UCSD-AML1 (cell line): ENCODE measurements at regions not wholly inside any gene's neighbourhood (a gene's known extent, or its start where the extent isn't known, plus 50 kb on each side); places are given as distances from the start of the nearest gene placed in this dataset.

ENCODE experiments used
- DNase-seq: peaks from one replicate; lab custom pipeline; 2025; ENCODE audit not compliant: unreplicated experiment; lab: John Stamatoyannopoulos, UW

DNA sequence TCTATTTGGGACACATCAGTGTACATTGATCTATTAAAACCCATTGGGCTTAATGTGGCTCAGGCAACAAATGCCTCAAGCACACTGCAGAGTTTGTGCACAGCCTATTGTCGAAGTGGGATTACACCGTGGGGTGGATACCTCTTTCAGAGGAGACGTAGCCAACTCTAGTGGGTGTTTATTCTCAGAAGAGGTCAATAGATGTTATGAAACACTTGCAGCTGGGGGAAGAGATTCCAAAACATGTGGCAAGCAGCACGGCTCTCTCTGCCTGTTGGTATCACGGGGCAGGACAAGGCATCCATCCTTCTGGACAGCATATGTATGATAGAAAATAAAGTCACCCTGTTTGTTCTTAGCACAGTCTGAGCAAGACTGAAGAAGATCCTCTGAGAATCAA lies 121.4 kb upstream of the COPS8 start:
- DNase-seq = no peak

DNA sequence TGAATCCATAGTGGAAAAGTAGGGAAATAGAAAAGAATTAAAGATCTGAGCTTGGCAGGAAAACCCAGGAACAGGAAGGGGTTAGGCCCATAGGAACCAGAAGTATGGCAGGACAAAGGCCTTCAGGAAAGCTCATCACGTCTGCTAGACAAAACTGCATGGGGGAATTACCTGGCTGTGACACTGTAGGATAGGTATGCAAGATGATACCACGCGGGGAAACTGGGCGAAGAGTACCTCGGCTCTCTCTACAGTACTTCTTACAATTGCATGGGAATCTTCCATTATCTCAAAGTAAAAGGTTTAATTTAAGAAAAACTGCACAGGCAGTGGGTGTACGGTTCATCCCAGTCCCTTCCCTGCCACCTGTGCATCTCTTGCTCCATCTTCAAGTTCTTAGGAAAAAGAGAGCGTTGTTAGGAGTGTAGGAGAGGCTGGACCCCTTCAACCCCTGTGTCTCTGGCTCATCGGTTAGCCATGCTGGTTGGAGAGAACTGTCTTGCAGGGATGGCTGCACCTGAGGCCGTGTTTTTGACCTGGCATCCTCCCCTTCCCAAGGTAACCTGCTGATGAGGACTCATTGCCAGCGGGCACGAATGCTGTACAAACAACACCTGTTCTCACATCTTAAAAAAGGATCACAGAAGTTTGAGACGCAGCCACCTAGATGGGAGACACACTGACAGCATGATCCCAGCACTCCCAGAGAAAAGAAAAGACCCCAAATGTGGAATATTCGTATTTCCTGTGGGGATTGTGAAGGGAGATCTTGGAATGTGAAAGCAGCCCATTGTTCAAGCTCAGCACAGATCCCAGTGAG lies 120.5 kb upstream of the COPS8 start:
- no peak for DNase-seq

DNA sequence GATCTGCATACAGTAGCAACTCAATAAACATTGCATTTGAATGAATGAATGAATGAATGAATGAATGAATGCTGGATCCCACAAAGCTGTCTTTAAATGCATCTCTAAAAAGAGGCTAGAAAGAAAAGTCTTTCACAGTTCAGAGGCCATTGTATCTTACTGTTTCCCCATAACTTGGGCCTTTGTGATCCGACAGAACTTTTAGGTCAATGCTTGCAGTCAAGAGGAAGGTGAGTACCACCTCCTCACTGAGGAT lies 119.9 kb upstream of the COPS8 start:
- DNase-seq = no peak

DNA sequence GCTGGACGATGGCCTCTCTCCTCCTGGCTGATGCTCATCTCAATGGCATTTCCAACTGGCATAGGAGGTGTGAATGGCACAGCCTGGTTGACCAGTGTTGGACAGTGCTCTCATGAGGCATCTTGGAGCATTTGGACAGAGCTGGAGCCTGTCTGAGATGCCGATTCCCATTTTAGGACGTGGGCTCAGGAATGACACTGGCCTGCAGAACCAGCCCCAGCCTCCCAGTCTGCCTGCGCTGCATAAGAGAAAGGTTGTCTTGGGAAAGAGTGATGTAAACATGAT lies 118.2 kb upstream of the COPS8 start:
- DNase-seq = no peak

DNA sequence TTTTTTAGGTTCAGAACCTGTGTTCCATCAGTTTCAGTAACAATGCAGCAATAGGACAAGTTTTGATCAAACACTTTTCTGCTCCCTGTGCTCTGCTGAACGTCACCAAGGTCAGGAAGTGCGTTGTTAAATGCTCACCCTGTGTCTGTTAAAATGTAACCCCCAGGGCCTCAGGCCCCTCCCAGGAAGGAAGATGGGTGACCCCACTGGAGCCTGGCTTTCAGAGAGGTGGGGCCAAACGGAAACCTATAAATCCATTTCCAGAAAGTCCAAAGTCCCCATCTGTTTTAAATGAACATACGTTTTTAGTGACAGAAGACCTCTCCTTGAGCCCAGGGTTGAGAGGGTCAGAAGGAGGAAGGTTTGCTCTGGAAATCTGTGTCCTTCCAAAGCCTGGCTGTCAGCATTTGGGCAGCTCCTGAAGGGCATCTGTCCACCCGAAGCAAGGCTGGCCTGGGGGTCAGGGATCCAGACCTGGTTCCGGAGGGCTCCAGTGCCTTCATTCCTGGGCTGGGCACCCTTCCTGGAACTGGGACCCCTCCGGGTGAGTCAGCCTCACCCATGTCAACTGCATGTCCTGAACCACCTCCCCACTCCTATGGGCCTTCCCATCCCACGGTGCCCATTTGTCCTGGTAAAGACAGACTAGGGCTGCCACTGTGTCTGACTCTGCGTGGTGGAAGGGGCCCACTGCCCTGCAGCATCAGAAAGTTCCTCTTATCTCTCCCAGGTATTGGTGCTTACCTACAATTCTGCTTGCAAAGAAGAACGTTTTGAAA lies 117.4 kb upstream of the COPS8 start:
- peak; percentile 46 for DNase-seq

DNA sequence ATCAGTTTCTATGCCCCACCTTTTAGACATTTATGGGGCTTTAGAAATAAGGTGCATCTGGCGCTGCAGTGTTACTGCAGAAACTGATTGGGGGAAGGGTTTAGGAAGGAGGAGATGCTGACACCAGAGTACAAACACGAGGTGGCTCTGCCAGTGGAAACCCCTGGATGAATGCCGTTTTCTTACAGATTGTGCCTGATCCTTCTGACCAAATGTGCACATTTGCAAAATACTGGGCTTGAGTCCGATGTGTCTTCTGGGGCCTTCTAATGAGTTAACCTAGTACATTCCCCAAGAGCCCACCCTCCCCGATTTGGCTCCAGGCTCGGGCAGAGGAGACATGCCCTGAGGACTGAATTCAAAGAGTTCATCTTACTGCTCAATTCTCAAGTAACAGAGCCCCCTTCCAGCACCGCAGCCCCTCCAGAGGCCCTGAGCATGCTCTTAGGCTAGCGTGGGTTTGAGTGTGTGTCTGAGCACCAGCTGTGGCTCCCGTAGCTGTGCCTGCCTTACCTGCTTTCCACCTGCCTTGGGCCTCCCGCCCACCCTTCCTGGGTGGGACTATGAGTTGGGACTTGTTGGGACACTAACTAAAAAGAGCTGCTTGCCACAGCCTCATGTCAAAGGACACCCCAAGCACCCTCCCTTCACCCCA lies 116.7 kb upstream of the COPS8 start:
- no peak for DNase-seq

DNA sequence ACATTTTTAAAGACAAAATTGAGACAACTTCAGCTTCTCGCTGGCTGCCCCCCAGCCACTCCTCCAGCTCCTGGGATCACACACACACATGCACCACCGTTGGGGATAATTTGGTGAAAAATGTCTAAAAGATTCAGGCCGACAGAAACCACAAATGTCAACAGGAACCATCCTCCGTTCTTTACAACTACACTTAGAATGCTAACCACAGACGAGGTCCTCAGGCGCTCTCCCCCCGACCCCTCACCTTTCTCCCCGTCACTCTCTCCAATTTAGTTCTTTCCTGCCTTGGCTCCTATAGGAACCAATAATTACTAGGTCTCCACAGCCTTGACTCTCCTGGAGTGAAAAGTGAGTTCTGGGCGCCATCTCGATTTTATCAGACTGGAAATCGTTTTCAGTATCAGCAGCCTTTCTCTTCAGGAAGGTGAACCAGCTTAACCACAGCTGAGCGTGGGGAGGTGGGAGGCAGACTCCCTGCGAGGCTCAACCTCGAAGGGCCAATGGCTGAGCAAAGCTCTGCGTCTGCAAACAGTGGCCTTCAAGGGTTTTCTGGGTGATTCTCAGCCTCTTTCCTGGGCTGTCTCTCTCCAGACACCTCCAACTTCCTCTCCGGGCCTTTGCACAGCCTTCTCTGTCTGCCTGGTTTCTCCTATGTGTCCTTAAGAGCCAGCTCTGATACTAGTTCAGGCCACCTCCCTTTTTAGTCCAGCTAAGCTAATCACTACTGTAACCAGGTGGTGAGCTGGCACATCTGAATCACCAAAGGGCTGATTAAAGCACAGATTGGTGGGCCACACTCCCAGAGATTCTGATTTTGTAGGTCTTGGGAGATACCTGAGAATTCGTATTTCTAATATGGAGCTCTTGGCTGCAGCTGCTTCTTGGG lies 115.7 kb upstream of the COPS8 start:
- DNase-seq = peak; percentile 57

DNA sequence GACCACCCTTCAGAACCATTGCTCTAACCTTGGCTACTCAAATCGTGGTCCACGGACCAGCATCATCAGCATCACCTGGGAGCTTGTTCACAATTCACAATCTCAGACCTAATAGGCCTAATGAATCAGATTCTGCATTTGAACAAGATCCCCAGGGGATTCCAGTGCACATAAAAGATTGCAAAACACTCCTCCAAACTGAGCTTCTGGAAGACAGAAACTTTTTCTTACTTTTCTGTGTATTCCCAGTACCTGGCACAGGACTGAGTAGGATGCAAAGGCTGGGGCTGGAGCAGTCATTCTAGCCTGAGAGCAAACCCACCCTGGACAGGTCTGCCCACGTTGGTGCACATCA lies 115.1 kb upstream of the COPS8 start:
- no peak for DNase-seq

DNA sequence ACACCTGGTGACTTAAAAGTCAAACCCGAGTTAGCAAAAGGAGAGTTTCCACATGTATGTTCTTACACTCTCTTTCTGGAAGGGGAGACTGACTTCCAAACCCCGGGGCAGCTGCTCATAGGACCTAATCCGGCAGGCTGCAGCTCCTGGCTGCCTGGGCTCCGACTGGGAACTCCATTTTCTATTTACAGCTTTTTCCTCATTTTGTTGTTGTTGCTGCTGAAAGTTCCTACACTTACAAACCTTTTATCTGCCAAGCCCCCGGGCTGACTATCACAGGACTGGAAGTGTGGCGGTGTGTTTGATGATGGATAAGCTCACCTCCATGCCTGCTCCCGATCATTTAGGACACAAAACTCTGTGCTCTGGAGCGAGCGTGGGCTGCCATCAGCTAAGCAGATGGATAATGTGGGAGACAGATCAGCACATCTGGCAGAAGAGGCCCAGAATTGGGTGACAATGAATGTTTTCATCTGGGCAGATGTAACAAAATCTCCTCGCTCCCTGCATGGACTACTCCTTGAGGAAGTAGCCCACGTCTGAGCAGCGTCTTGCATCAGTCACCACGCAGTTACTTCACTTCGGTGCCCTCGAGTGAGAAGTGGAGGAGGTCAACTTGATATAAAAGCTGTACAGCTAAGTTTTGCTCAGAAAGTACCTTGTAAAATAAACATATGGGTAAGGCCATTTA lies 114.4 kb upstream of the COPS8 start:
- DNase-seq = no peak

DNA sequence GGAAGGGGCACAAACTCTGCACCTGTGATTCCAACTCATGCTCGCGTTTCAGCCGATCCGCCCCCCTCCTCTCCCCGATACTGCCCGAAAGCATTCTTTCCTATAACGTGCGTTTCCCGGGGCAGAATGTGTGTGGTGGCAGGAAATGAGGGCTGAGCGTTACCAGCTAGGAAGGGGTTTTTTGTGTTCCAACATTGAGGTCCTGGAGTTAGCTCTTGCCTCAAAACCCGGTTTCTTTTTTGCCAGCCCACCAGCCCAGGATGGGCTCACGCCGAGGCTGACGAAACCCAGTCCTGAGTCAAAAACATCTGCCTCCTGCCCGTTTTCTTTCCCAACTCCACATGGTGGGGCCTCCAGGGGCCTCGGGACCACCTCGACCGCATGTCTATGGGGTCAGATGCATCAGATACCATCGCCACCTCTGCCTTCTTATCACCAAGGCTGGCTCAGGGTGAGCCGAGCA lies 113.7 kb upstream of the COPS8 start:
- DNase-seq = no peak

DNA sequence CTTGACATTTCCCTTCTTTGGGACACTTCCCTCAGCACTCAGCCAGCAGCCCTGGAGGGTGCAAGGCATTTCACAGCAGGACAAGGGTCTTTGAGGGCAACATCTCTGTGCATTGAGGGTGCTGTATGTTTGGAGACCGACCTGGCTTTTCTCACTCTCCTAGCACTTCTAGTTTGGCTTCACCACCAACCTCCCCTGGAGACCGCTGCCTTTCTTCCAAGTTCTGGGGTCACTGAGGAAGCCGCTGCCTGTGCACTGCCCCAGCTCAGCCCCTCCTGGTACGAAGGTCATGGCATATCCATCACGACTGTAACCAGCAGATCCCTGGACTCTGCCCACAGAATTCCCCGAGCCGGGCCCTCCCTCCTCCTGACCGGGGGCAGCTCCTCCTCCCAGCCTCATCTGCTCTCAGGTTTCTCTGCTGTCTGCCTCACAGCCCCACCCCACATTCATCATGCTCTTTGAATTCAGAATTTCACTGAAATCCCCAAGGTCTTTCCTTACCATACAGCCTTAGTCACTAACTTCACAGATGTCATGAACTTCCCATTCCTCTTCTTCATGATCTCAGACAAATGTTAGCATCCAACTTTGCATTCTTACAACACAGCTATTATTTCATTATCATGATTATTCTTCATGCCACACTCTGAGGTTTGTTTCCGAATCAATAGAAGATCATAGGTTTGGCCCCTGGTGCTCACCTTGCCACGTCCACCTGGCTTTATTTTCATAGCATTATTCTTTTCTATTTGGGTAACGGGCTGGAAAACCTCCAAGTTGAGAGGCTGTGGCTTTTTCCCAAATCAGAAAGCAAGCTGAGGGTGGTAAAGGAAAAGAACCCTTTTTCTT lies 113.0 kb upstream of the COPS8 start:
- no peak for DNase-seq

DNA sequence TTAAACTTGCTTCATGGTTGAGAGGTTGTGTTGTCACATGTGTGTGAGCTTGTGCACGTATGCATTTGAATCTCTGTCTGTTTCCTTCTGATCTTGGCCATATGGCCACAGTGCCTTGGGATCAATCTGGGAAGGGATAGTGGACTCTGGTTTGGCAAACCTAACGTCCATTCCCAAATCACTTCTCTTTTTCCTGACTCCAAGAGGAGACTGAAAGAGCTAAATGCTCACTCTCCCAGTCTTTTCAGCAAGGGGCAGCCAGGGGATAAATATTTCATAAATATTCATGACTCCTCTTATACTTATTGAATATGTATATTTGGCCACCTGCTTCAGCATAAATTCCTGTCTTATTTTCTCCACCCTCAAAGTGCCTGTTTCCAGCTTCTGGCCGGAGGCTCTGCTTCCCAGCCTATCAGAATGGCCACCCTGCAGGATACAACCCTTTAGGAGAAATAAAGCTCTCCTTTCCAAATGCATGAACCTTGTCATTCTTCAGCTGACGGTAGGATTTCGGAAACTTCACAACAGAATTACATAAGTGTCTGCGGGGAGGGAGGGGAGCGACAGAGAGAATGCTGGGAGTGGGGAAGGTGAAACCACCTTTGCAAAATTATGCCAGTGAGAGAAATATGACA lies 112.2 kb upstream of the COPS8 start:
- DNase-seq = no peak

DNA sequence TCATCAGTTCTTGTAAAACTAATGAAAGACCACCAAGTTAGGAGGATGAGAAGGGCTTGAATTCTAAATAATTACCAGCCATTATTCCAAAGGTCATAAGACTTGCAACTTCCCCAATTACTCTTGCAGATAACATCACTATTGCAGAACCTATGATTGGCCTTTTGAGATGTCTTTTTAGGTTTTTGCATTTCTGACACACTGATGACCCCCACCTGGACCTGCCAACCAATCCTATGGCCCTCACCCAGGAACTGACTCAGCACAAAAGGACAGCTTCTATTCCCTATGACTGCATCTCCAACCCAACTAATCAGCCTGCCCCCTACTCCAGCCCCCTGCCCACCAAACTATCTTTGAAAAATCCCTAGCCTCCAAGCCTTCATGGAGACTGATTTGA lies 111.5 kb upstream of the COPS8 start:
- no peak for DNase-seq

DNA sequence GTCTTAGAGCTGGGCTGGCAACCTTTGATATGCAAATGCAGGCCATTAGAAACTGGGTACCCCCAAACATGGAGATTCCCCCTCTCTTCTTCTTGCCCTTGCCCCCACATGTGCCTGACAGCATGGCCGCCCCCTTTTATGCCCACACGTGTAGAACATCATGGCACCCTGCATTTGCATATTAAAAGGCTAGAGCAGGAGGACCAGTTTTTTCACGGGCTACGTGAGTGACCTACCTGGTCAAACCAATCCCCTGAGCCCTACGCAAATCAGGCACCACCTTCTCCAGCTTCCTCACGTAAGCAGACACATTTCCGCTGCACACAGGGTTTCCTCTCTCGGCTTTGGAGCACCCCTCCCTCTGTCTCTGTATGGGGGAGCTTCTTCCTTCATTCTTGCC lies 110.9 kb upstream of the COPS8 start:
- DNase-seq = no peak

DNA sequence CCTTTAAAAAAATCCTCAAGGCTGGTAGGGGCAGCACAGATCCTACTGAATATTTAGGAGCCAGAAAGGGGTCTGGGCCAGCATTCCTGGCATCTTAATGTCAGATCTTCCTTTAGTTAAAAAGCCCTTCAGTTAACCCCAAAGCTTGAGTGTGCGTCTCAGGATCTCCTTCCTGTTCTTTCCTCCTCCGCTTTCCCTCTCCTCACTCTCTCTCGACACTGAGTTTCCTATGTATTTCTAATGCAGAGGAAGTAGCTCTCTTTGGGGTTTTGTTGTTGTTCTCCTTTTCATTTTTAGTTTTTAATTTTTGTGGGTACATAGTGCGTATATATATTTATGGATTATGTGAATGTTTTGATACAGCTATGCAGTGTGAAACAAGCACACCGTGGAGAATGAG lies 109.9 kb upstream of the COPS8 start:
- no peak for DNase-seq

DNA sequence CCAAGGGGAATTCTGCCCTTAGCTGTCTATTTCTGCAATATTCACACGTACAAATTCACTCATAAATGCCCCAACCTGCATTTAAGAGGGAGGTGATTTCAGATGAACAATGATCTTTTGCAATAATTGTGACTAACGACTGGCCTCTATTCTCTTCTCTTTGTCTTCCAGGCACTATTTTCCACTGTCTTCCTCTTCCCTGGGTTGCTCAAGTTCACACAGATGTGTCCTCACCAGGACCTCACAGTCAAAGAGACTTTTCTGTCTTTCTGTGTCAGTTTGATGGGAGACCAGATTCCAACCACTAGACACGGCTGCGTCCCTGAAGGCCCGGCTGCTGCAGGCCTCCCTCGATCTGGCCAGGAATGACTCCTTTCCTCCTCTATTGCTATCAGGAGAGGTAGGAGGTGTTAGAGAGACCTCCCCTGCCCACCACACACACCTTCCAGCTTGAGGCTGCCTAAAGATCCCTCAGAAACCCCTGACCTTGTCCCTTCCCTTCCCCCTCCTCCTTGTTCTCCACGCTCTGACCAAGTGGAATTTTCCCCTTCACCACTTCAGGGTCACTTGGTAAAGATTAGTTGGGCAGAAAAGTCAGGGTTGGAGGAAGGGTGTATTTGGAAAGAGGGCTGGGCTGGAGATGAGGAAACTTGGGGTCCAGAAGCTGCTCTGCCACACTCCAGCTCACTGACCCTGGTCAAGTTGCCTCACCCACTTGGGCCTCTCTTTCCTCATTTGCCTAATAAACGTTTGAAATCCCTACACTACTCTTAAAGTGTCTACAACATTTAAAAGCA lies 109.2 kb upstream of the COPS8 start:
- no peak for DNase-seq

DNA sequence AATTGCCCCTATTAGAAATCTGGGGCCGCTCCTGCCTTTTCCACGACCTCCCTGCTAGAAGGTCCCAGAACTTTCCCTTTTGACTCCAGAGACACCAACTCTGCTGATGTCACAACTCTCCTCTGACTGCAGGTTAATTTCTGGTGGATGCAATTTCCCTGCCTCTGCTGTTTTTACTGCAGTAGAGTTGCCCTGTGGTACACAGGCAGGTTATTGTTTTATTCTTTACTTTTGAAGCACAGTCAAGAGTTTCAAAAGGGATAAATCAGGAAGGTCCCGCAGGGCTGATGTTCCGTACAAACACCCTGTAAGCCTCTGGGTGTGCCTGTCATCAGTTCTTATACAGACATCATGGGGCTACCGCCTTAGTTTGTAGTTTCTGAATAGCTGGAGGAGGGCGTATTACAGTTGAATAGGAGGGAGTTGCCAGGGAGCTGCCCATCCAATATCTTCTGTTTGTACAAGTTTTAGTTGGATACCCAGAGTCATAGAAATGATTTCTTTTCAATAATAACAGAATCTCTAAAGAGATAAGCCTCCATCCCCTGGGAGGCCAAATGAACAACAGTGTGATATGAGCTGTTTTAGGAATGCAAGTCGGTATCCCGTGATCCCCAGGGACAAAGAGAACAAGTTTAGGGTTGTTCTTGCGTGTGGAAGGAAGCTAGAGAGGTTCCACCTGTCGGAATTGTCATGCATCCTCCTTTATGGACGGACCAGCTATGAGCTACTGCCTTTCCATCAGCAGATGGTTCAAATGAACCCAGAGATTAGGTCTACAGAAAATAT lies 108.4 kb upstream of the COPS8 start:
- no peak for DNase-seq

DNA sequence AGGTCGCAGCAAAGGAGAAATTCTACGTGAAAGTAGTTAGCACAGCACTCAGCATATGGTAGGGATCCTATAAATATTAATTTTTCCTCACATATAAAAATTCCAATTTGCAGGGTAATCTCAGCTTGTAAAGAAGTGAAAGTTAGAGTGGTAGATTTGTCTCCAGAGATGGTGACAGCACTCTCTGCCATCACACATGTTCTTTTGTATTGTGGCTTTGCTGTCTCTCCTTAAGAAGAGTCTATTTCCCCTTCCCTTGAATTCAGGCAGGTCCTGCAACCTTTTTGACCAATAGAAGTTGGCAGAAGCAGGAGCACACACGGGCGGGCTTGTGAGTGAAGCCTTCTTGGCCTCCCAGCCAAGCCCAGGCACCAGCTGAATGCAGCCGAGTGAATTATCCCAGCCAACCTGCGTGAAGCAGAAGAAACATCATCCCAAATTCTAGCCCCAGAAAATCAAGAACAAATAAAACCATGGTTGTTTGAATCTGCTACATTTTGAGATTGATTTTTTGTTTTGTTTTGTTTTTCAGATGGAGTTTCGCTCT lies 107.8 kb upstream of the COPS8 start:
- DNase-seq = no peak
